ENCODE measurements at regions not wholly inside any gene's neighbourhood (a gene's known extent, or its start where the extent isn't known, plus 50 kb on each side); places are given as distances from the start of the nearest gene placed in this dataset.

GRCh38 chr9:95588724-95589588 lies 72.2 kb upstream of the PTCH1 start:
- no peak for DNase-seq (ENCODE audit: low read depth in 2 of 2)
- H3K4me3 ChIP-seq (replicated peaks in 1 of 2; ENCODE audit: low read depth in 2 of 2, low read length in 2 of 2) = no peak overlapping the region
- TF ChIP-seq CTCF (IDR thresholded peaks at IDR 0.05; ENCODE audit: low read depth, low read length) = no peak

GRCh38 chr9:95587021-95587964 lies 70.5 kb upstream of the PTCH1 start:
- no peak for TF ChIP-seq CTCF (IDR thresholded peaks at IDR 0.05; ENCODE audit: low read depth, low read length)
- no peak overlapping the region for H3K4me3 ChIP-seq (replicated peaks in 1 of 2; ENCODE audit: low read depth in 2 of 2, low read length in 2 of 2)
- DNase-seq (ENCODE audit: low read depth in 2 of 2) = no peak

GRCh38 chr9:95586326-95586725 lies 69.6 kb upstream of the PTCH1 start:
- no peak overlapping the region for H3K4me3 ChIP-seq (replicated peaks in 1 of 2; ENCODE audit: low read depth in 2 of 2, low read length in 2 of 2)
- no peak for TF ChIP-seq CTCF (IDR thresholded peaks at IDR 0.05; ENCODE audit: low read depth, low read length)
- DNase-seq (ENCODE audit: low read depth in 2 of 2) = no peak

GRCh38 chr9:95585824-95586223 lies 69.1 kb upstream of the PTCH1 start:
- no peak for TF ChIP-seq CTCF (IDR thresholded peaks at IDR 0.05; ENCODE audit: low read depth, low read length)
- DNase-seq (ENCODE audit: low read depth in 2 of 2) = no peak
- no peak overlapping the region for H3K4me3 ChIP-seq (replicated peaks in 1 of 2; ENCODE audit: low read depth in 2 of 2, low read length in 2 of 2)

- DNase-seq (ENCODE audit: low read depth in 2 of 2) = no peak
- no peak for TF ChIP-seq CTCF (IDR thresholded peaks at IDR 0.05; ENCODE audit: low read depth, low read length)
- no peak overlapping the region for H3K4me3 ChIP-seq (replicated peaks in 1 of 2; ENCODE audit: low read depth in 2 of 2, low read length in 2 of 2)
Measured at GRCh38 chr9:95584176-95584575, 67.4 kb upstream of the PTCH1 start.

- no peak for TF ChIP-seq CTCF (IDR thresholded peaks at IDR 0.05; ENCODE audit: low read depth, low read length)
- no peak for DNase-seq (ENCODE audit: low read depth in 2 of 2)
- H3K4me3 ChIP-seq (replicated peaks in 1 of 2; ENCODE audit: low read depth in 2 of 2, low read length in 2 of 2) = no peak overlapping the region
Measured at GRCh38 chr9:95581900-95582299, 65.1 kb upstream of the PTCH1 start.

All from cardiac fibroblast (primary cell).